SHP77 treated with DMSO at 0.1 percent for 48 hours (cell line): ENCODE measurements at regions not wholly inside any gene's neighbourhood (a gene's known extent, or its start where the extent isn't known, plus 50 kb on each side); places are given as distances from the start of the nearest gene placed in this dataset.
"Not testable (repeated sequence)": the region's sequence is repeated elsewhere in the genome, so short reads cannot be mapped to it uniquely, and the experiment has no call there.

Source experiments
- DNase-seq: peaks from one replicate; lab custom pipeline; 2025; lab: John Stamatoyannopoulos, UW

DNA sequence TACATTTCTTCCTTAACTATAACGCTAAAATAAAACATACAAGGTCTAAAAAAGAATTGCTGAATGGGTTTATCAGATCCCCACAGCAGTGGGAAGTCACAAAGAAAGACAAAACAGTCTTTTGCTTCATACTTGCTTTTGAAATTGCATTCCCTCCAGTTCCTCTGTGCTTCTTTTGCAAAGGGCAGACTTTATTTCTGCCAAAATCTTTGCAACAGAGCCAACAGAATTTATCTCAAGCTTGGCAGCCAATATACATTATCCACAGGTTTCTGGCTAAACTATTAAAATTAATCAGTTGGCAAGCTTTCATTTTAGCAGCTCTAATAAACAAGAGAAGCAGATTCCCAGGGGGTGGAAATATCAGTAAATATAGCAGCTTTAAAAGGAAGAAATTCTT is 378.9 kb upstream of the CA10 start:
- no peak for DNase-seq

DNA sequence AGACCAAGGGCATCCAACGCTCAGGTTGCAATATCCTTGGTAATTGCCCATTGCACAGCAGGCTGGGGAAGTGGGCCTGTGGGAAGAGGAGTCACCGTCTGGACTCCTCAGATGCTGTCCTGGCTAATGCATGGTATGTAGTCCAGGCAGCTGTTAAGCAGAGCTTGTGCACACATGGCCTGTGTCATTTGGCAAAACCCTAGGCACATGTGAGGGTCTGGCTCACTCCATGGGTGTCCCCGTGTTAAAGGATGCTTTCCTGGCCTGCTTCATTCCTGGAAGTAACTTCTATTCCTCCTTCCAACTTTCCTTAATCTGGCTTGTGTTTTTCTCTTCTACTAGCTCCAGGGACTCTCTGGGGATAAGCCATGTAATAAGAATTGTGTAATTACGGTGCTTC is 378.0 kb upstream of the CA10 start:
- DNase-seq, result no peak

DNA sequence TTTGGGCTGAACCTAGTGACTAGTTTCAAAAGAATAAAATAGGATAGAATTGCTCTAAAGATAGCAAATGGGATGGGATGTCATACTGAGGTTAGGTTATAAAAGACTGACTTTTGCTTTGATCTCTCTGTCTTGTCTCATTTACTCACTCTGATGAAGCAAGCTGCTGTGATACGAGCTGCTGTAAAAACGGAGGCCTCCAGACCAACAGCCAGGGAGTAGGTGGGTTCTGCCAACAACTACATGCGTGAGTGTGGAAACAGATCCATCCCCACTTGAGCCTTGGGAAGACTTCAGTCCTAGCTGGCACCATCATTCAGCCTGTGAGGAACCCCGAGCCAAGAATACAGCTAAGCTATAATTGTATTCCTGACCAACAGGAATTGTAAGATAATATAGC is 373.9 kb upstream of the CA10 start:
- DNase-seq, result no peak

DNA sequence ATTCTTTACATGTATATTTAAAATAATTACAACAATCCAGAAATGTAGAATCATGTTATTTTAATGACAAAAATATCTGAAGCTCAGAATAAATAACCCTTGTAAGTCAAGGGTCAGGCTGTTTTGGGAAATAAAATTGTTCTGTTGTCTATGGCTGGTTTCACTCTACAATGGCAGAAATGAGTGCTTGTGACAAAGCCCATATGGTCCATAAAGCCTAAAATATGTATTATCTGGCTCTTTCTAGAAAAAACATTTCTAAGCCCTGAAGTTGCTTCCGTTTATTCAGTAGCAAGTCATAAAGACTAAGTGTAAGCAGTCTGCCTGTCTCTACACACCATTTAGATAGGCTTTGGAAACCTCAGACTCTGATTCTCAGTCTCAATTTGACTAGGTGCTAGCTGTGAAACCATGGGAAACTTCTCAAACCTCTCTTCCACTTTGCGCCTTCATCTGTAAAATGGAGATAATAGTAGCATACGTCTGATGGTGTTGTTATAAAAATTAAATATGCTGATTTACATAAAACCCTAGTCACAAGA is 365.7 kb upstream of the CA10 start:
- DNase-seq, result no peak

DNA sequence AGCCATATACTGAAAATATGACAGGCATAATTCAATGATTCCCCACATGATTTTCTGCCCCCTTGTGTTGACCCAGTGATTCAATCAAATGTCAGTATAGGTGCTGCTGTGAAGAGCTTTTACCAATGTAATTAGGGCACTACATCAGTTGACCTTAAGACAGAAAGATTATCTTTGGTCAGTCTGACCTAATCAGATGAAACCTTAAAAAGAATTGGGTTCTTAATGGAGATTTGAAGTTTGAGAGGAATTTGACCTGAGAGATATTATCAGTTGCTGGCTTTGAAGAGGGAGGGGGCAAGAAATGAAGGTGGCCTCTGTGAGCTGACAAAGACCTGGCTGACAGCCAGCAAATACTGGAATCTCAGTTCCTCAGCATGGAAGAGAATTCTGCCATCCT is 358.7 kb upstream of the CA10 start:
- DNase-seq, result no peak

DNA sequence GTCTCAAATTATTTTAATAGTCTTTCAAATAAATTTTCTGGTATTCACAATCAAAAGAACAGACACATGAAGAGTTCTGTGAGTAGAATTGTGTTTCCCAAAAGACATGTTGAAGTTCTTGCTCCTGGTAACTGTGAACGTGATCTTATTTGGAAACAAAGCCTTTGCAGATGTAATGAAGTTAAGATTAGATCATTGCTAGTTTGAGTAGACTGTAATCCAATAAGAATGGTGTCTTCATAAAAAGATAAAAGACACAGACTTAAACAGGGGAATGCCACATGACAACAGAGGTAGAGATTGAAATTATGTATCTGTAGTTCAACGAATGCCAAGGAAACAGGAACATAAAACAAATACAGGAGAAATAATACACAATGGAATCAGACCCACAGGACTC is 357.4 kb upstream of the CA10 start:
- DNase-seq, result no peak

DNA sequence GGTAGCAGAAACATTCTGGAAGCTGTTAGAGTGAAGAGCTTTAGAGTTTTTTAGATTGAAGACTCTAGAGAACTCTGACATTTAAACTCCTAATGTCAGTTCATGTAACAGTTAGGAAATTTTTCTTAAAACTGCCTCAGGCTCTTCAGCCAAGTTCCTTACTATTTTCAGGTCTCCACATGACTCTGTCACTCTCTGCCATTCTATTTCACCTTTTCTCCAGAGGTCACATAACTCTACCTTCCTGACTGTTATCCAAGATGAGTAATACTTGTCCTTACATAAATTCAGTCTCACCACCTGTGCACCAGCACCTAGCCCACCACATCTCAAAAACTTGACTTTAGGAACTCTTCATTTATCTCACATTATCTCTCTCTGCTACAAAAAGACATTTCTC is 347.1 kb upstream of the CA10 start:
- no peak for DNase-seq

DNA sequence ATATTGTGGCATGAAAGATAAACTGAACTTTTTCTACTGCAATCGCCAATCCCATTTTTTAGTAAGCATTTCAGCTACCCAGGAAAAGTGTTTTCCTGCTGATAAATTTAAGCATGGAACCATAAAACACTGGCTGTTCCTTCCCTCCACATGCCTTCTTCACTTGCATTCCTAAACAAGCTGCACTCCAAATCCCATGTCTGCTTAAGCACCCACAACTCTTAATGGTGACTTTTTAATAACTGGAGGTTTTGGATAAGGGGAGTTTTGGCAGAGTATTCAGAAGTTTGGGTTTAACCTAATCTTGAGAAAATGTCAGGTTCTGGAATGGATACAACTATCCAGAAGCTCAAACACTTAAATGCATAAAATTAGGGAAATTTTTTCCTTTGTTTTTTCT is 345.6 kb upstream of the CA10 start:
- no peak for DNase-seq

DNA sequence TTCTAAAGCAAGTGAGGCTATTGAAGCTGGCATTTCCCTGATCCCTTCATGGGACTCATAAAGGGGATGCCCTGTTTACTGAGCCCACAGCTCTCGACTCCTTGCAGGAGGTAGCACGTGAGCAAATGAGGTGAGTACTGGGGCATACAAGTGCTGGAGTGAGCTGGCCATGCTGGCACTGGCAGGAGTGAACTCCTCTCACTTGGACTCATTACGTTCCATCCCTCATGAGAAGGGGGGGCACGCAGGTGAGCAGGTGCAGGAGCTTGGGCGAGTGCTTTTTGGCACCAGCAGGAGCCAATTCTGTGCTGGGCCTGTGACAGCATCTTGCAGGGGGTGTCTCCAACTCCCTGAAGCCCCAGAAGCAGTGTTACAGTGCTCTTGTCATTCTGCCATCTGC is 337.1 kb upstream of the CA10 start:
- DNase-seq, result no peak

DNA sequence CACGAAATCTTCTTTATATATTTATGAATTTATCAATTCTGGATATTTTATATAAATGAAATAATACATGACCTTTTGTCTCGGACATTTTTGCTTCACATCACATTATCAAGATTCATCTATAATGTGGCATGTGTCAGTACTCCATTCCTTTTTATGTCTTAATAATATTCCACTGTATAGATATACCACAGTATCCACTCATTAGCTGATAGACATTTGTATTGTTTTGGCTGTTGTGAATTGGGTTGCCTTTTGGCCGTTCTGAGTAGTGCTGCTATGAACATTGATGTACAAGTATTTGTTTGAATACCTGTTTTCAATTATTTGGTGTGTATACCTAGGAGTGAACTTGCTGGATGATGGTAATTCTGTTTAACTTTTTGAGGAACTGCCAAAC is 323.8 kb upstream of the CA10 start:
- no peak for DNase-seq

DNA sequence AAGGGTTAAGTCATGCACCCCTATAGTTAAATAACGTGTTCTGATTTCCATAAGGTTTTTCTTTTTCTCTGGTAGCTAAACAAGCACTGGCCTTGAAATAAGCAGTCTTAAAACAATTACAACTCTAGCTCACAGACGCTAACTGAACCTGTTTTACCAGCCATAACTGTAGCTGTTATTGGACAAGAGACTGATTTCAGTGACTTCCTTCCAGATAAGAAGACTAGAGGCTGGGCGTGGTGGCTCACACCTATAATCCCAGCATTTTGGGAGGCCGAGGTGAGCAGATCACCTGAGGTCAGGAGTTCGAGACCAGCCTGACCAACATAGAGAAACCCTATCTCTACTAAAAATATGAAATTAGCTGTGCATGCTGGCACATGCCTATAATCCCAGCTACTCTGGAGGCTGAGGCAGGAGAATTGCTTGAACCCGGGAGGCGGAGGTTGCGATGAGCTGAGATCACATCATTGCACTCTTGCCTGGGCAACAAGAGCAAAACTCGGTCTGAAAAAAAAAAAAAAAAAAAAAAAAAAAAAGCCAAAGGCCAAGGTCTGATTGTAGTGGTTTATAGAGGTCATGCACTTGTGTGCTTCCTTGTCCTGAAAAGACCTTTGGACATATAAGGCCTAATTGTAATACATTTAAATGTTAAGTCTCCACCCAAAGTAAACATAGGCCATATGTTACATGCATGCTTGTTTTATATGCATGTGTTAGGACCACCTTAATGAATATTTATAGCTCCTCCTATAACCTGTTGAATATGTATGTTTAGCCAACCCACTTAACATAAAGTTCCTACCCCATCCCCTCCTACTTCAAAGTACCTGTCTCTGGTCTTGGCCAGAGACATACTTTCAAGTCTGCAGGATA is 319.5 kb upstream of the CA10 start:
- DNase-seq, result no peak

DNA sequence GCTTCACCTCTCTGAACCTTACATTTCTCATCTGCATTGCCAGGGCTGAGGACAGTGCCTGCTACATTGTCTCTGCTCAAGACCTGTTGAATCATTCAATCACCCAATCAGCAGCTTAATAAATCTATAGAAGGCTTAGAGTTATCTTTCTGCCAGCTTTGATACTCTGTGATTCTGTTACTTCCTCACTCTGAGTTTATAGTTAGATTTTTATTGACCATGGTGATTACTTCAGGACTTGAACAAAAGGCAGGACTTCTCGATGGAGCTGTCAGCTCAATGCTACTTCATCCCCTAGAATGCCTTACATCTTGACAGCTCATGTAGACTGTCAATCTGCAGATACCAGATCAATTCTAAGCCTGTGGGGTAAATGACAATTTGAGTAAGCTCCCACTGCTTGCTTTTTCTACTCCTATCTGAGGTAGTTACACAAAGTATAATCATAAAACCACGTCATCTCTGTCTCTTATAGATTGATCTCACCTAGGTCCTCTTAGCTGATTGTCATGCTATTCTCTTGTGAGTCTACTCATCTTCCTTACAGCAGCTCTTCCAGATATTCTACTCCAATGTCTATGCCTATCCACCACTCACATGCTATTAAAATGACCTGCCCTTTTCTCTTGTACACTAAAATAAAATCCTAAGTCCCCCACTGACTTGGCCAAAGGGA is 318.3 kb upstream of the CA10 start:
- no peak for DNase-seq

DNA sequence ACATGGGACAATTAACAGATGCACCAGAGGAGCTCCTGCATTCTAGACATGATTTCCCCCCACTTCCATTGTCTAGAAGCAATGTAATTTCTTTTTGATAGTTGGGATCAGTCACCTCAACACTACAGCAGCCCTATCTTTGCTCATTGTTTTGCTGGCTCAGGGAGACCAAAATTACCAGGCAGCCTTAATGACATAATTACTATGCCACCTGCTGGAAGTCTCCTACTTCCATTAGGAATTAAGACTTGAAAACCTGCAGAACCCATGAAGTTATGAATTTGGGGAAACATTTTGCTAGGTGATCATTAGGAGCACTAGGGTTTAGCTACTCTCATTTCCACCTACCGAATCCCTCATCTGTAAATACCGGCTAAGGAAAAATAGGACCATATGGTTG is 312.0 kb upstream of the CA10 start:
- no peak for DNase-seq

DNA sequence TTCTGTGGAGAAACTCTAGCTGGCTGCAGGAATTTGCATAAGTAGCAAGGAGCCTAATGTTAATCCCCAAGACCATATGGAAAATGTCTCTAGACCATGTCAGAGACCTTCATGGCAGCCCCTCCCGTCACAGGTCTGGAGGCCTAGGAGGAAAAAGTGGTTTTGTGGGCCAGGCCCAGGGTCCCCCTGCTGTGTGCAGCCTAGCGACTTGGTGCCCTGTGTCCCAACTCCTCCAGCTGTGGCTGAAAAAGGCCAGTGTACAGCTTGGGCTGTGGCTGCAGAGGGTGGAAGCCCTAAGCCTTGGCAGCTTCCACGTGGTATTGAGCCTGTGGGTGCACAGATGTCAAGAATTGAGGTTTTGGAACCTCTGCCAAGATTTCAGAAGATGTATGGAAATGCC is 306.9 kb upstream of the CA10 start:
- no peak for DNase-seq

DNA sequence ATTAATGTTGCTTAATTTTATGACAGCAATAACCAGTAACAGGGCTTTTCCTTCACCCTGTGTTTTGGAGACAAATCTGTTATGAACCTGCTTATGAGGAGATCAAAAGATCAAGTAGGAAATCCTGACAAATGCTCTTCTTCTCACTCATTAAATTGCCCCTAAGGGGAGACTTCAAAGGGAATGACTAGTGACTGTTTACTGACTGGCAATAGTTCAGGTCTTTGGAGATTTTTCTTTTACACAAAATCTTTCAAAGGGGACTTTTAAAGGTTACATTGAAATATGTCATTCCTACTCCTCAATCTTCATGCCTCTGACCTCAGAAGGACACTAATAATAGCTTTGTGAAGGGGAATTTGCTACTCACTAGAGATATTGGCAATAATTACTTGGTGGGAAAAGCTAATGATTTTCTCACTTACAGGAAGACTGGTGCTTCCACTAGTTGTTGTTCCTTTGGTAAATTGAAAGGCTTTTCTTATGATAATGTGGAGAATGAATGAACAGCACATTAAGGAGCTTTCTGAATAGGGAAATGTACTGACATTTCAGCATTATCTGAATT is 292.9 kb upstream of the CA10 start:
- no peak for DNase-seq

DNA sequence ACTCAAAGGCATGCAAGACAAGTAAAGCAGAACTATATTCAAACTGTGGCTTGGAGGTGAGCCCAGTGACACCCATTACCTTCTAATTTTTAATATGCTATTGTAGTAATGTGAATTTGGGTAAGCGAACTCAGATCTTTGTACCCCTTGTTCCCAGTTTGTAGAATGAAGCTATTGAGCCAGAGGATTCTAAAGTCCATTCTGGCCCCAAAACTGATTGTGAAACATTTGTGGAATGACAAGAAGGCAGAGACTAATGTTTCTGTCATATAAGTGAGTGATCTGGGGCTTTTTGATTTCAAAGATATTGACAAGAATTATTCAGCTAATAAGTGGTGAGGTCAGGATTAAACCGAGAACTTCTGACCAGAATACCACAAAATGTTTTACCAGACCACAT is 283.8 kb upstream of the CA10 start:
- DNase-seq, result no peak

DNA sequence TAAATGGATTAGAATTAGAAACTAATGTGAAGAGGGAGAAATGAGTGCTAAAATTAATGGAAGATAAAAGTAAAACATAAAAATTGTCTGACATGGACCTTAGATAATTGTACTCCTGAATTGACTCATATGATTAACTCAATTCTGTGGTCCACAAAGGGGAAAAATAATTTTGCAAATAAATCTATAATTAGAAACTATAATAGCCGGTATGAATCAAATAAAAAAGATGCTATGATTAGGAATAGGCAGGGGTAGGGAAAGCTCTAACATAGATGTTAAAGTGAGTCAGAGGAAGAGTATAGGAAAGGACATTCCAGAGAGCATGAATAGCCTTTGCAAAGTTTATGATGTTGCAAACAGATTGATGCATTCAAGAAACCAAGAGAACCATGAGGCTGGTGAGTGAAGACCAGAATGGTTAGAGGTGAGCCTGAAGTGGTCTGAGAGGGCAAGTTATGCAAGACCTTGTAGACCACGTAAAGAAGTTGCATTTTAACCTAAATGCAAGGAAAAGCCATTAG is 262.1 kb upstream of the CA10 start:
- no peak for DNase-seq

DNA sequence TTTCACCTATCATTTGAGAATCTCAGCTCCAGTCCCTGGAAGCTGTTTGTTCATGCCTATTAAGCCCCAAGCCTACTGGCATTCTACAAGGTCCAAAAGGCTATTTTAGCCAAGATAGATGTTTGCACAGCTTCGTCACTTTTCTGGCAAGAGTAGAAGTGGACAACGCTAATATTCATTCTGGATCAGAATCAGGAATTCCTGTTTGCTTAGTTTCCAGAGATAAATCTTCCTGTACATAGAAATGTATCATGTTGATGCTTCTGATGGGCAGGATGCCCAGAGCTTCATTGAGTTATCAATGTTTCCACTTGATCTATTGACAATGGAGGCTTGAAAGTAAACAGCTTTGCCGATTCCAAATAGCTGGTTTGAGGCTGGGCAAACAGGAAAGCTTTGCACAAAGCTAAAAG is 260.7 kb upstream of the CA10 start:
- DNase-seq, result peak; percentile 92

DNA sequence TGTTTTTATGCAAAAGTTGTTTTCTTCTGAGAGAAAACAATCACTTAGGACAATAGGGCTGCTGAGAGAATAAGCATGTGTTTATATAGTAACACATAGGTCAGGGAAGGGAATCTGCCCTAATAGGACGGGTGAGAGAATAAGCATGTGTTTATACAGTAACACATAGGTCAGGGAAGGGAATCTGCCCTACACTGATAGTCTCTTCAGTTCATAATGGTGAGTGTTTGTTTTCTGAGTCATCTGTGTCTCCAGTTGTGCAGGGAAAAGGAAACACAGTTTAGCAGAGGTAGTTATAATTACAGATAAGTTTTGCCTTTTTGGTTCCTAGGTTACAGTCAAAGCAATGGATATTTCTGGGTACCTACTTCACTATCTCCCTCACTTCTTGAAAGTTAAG is 252.3 kb upstream of the CA10 start:
- DNase-seq, result peak; percentile 90

DNA sequence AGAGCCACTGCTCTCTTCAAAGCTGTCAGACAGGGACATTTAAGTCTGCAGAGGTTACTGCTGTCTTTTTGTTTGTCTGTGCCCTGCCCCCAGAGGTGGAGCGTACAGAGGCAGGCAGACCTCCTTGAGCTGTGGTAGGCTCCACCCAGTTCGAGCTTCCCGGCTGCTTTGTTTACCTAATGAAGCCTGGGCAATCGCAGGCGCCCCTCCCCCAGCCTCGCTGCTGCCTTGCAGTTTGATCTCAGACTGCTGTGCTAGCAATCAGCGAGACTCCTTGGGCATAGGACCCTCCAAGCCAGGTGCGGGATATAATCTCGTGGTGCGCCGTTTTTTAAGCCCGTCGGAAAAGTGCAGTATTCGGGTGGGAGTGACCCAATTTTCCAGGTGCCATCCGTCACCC is 250.7 kb upstream of the CA10 start:
- DNase-seq, result not testable (repeated sequence)

DNA sequence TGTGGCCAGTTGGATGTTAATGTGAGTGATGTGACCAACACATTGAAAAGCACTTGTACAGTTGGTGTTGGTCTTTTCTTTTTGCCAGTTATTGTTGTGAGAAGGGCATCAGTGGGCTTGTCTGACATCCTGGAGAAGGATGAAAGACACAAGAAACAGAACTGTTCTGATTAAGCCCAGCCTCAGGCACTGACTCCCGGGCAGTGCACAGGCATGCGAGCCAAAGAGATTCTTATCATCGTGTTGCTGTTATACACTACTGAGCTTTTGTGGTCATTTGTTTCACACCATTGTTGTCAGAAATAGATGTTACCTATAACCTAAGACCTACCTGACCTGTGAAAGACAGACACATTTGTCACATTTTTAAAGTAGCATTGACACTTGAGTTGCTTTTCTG is 236.8 kb upstream of the CA10 start:
- DNase-seq, result no peak

DNA sequence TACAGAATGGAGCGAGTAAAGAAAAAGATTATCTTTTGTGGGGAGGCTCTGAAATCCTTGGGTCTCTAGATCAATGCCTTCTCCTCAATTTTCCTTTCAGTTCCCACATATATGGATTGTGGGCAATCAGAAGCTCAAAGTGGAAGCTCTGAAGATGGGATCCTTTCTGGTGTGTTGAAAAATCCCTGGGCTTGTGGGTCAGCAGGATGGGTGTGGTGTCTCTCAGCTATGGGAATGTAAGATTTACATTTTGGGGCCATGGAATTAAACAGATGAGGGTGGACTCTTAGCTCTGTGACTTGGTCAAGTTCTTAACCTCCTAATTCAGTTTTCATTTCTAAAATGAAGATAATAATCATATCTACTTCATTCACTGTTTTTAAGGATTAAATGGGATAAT is 231.9 kb upstream of the CA10 start:
- DNase-seq, result no peak

DNA sequence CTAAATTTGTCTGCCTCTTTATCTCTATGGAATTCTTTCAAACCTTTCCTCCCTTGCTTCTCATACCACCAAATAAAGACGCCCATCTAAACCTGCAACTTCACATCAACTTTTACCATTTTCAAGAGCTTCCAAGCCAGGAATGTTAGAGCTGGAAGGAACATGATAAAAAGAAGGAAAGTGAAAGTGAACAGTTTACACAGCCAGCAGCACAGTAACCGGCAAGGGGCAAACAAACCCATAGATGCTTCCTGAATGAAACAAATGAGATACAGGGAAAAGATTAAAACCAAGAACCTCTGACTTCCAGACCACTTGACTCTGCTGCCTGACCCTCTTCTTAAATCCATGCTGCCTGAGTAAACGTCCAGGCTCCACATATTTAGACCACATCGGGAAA is 231.1 kb upstream of the CA10 start:
- DNase-seq, result no peak
